GM19025 (cell line): ENCODE measurements at regions not wholly inside any gene's neighbourhood (a gene's known extent, or its start where the extent isn't known, plus 50 kb on each side); places are given as distances from the start of the nearest gene placed in this dataset.

Experiments
- ATAC-seq: cut with Tn5 transposase; IDR thresholded peaks from one replicate; pipeline ENCODE4 v1.9.1; 2021; ENCODE audit warnings: mild to moderate bottlenecking, low read depth, moderate library complexity; ENCODE audit not compliant: unreplicated experiment

- no peak for ATAC-seq
Observed at GRCh38 chr9:13902286-13903066, 411.5 kb downstream of the NFIB start.

- no peak for ATAC-seq
Observed at GRCh38 chr9:13901176-13901575, 412.8 kb downstream of the NFIB start.

GRCh38 chr9:13900449-13900848 lies 413.5 kb downstream of the NFIB start:
- ATAC-seq, result no peak

GRCh38 chr9:13899924-13900323 lies 414.0 kb downstream of the NFIB start:
- no peak for ATAC-seq

- ATAC-seq, result no peak
Observed at GRCh38 chr9:13898957-13899356, 415.0 kb downstream of the NFIB start.

GRCh38 chr9:13896922-13897835 lies 416.8 kb downstream of the NFIB start:
- no peak for ATAC-seq

GRCh38 chr9:13896047-13896446 lies 417.9 kb downstream of the NFIB start:
- no peak for ATAC-seq

GRCh38 chr9:13885258-13885657 lies 428.7 kb downstream of the NFIB start:
- no peak for ATAC-seq

- no peak for ATAC-seq
Observed at GRCh38 chr9:13879981-13880380, 434.0 kb downstream of the NFIB start.

- no peak for ATAC-seq
Observed at GRCh38 chr9:13879011-13879410, 434.9 kb downstream of the NFIB start.

- no peak for ATAC-seq
Observed at GRCh38 chr9:13878241-13878711, 435.7 kb downstream of the NFIB start.

GRCh38 chr9:13876741-13877140 lies 437.2 kb downstream of the NFIB start:
- ATAC-seq, result no peak

GRCh38 chr9:13873203-13873602 lies 440.7 kb downstream of the NFIB start:
- ATAC-seq, result no peak

GRCh38 chr9:13868336-13868735 lies 445.6 kb downstream of the NFIB start:
- ATAC-seq, result no peak

- no peak for ATAC-seq
Observed at GRCh38 chr9:13865869-13866268, 448.1 kb downstream of the NFIB start.

GRCh38 chr9:13863112-13863511 lies 450.8 kb downstream of the NFIB start:
- no peak for ATAC-seq

GRCh38 chr9:13862654-13863053 lies 451.3 kb downstream of the NFIB start:
- ATAC-seq, result no peak

- no peak for ATAC-seq
Observed at GRCh38 chr9:13860946-13861640, 452.8 kb downstream of the NFIB start.

GRCh38 chr9:13860019-13860418 lies 453.9 kb downstream of the NFIB start:
- ATAC-seq, result no peak

- no peak for ATAC-seq
Observed at GRCh38 chr9:13857521-13857920, 456.4 kb downstream of the NFIB start.

- no peak for ATAC-seq
Observed at GRCh38 chr9:13847270-13847669, 466.7 kb downstream of the NFIB start.
